G401.6 (cell line): ENCODE measurements at regions not wholly inside any gene's neighbourhood (a gene's known extent, or its start where the extent isn't known, plus 50 kb on each side); places are given as distances from the start of the nearest gene placed in this dataset.

Source experiments
- FAIRE-seq: peaks from 2 replicates; lab custom pipeline; 2012; peaks lifted over from hg19 to GRCh38; lab: Jason Lieb, UNC

- FAIRE-seq = no peak
These were observed 96.2 kb upstream of the RFC3 start for GRCh38 chr13:33721724-33722123.

- no peak for FAIRE-seq
These were observed 95.6 kb upstream of the RFC3 start for GRCh38 chr13:33722216-33722915.

GRCh38 chr13:33723365-33723764, 94.6 kb upstream of the RFC3 start:
- no peak for FAIRE-seq

GRCh38 chr13:33723772-33724435, 94.0 kb upstream of the RFC3 start:
- peak; percentile 92 for FAIRE-seq

GRCh38 chr13:33725340-33725739, 92.6 kb upstream of the RFC3 start:
- no peak for FAIRE-seq

GRCh38 chr13:33727297-33728083, 90.5 kb upstream of the RFC3 start:
- FAIRE-seq = no peak

- no peak for FAIRE-seq
These were observed 89.5 kb upstream of the RFC3 start for GRCh38 chr13:33728271-33729037.

- FAIRE-seq = no peak
These were observed 87.8 kb upstream of the RFC3 start for GRCh38 chr13:33730147-33730546.

- no peak for FAIRE-seq
These were observed 87.3 kb upstream of the RFC3 start for GRCh38 chr13:33730619-33731018.

GRCh38 chr13:33735276-33735675, 82.7 kb upstream of the RFC3 start:
- FAIRE-seq = no peak

- FAIRE-seq = no peak
These were observed 78.7 kb upstream of the RFC3 start for GRCh38 chr13:33739254-33739653.

- no peak for FAIRE-seq
These were observed 77.8 kb upstream of the RFC3 start for GRCh38 chr13:33740134-33740538.

- FAIRE-seq = no peak
These were observed 75.6 kb upstream of the RFC3 start for GRCh38 chr13:33742321-33742720.

GRCh38 chr13:33743438-33744368, 74.2 kb upstream of the RFC3 start:
- no peak for FAIRE-seq

- FAIRE-seq = no peak
These were observed 73.2 kb upstream of the RFC3 start for GRCh38 chr13:33744589-33745369.

GRCh38 chr13:33745370-33746324, 72.3 kb upstream of the RFC3 start:
- no peak for FAIRE-seq

- no peak for FAIRE-seq
These were observed 71.1 kb upstream of the RFC3 start for GRCh38 chr13:33746867-33747266.

- FAIRE-seq = no peak
These were observed 66.8 kb upstream of the RFC3 start for GRCh38 chr13:33751151-33751550.

- no peak for FAIRE-seq
These were observed 65.9 kb upstream of the RFC3 start for GRCh38 chr13:33752094-33752493.
